PC-9 (cell line): ENCODE measurements at regions not wholly inside any gene's neighbourhood (a gene's known extent, or its start where the extent isn't known, plus 50 kb on each side); places are given as distances from the start of the nearest gene placed in this dataset.

Source experiments
- EZH2 ChIP-seq: fragments of 200-600 bp; sonication (generic); IDR thresholded peaks from 2 replicates; pipeline ENCODE4 v1.8.0; 2017; ENCODE audit warnings: antibody characterized with exemption, low read depth
- TF ChIP-seq, protein P1 (sequence below): fragments of 200-600 bp; sonication (generic); conservative IDR thresholded peaks from 2 replicates; pipeline ENCODE4 v1.6.1; 2017; ENCODE audit warnings: mixed run types, antibody characterized with exemption, mild to moderate bottlenecking, moderate library complexity

DNA sequence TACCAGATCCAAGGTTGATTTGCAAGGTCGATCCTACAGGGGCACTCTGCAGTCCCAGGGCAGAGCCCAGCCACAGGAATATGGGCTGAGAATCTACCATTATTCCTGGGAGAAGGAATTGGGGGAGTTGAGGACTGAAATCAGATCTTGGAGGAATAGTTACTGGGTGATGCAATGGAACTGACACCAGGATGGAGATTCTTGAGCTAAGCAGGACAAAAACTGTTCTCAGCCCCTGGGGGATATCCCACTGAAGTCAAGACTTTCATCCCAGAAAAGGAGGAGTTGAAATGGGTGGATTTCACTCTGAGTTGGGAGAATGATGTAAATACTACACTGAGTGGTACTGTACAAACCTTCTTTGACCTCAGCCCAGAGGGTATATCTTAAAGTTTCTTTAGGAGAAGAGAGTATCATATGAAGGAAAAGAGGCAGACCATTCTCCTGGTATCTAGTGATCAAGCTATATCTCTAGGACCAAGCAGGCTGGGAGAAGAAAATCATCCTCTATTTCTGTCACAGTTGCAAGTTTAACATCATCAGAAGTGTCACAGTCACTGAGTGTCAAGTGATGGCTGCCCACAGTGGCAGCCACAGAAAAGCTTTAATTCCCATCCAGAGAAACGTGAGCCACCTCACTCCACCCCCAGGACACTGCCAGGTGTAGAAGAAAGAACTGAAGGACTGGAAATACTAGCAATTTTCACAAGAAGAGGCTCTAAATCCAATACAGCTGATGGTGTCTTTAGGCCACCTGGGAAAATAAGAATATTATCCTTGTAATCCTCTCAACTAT is 181.9 kb downstream of the NUAK1 start:
- TF ChIP-seq, protein P1, sequence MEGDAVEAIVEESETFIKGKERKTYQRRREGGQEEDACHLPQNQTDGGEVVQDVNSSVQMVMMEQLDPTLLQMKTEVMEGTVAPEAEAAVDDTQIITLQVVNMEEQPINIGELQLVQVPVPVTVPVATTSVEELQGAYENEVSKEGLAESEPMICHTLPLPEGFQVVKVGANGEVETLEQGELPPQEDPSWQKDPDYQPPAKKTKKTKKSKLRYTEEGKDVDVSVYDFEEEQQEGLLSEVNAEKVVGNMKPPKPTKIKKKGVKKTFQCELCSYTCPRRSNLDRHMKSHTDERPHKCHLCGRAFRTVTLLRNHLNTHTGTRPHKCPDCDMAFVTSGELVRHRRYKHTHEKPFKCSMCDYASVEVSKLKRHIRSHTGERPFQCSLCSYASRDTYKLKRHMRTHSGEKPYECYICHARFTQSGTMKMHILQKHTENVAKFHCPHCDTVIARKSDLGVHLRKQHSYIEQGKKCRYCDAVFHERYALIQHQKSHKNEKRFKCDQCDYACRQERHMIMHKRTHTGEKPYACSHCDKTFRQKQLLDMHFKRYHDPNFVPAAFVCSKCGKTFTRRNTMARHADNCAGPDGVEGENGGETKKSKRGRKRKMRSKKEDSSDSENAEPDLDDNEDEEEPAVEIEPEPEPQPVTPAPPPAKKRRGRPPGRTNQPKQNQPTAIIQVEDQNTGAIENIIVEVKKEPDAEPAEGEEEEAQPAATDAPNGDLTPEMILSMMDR = no peak
- TF ChIP-seq EZH2 = no peak
